ENCODE measurements at regions not wholly inside any gene's neighbourhood (a gene's known extent, or its start where the extent isn't known, plus 50 kb on each side); places are given as distances from the start of the nearest gene placed in this dataset.

- no peak overlapping the region for H3K27ac ChIP-seq (ENCODE audit: extremely low read depth, low read depth, low read length)
- 0% methylated on average over 1 of the region's 1 CpG for WGBS (ENCODE audit: insufficient coverage, low coverage, missing lambda C conversion rate)
- H4K20me1 ChIP-seq (replicated peaks; ENCODE audit: control insufficient read depth, insufficient read depth, low read length): no peaks in the 10 kb centered on the region
- no peak overlapping the region for H3K9ac ChIP-seq (ENCODE audit: insufficient read depth in 1 of 2, low read depth in 2 of 2, low read length in 2 of 2)
- POLR2A ChIA-PET: no interaction called here
- no peaks in the 10 kb centered on the region for H3K4me1 ChIP-seq (replicated peaks in 1 of 2; ENCODE audit: control insufficient read depth in 2 of 2, insufficient read depth in 2 of 2, low read length in 2 of 2)
- DNase-seq (ENCODE audit: extremely low read depth in 1 of 4, low spot score in 3 of 4) (no peak), FAIRE-seq (no peak), ATAC-seq (peak; percentile 32; the same call in 1 of the 3 replicates)
- CTCF ChIA-PET (ENCODE audit: low intra/inter-chr PET ratio): no interaction called here
- intact Hi-C loops (cut with micrococcal nuclease): no loop called here
- no peaks in the 10 kb centered on the region for H3K36me3 ChIP-seq (ENCODE audit: control insufficient read depth, insufficient read depth, low read length)
- H3K9me3 ChIP-seq (replicated peaks; ENCODE audit: control insufficient read depth, insufficient read depth, low read depth, low read length): no peaks in the 10 kb centered on the region; the same call in 1 of the 2 replicates
- BruUV-seq (replicated peaks): no TSS peak
- no peak overlapping the region for H2AFZ ChIP-seq (ENCODE audit: low read depth, low read length)
- in situ Hi-C loops (cut with MboI): no loop called here
- no peaks in the 10 kb centered on the region for H3K79me2 ChIP-seq (ENCODE audit: control insufficient read depth, insufficient read depth, low read length)
- H3K27me3 ChIP-seq (ENCODE audit: control insufficient read depth in 2 of 2, insufficient read depth in 2 of 2, low read length in 2 of 2): no peaks in the 10 kb centered on the region
- H3K4me2 ChIP-seq (ENCODE audit: insufficient read depth, low read length): no peak overlapping the region
- no peak overlapping the region for H3K4me3 ChIP-seq
- H3K9me1 ChIP-seq (ENCODE audit: control insufficient read depth, insufficient read depth, low read length): no peaks in the 10 kb centered on the region
- TF ChIP-seq CXXC5 (CRISPR knock-in tag; IDR thresholded peaks at IDR 0.05): no peak
- no peak for TF ChIP-seq CBFA2T3 (IDR thresholded peaks at IDR 0.05)
- no peak for TF ChIP-seq CGGBP1 (CRISPR knock-in tag; IDR thresholded peaks at IDR 0.05)
- TF ChIP-seq FOXM1 (IDR thresholded peaks at IDR 0.05; ENCODE audit: low read depth): no peak
- no peak for TF ChIP-seq FOXM1 (CRISPR knock-in tag; IDR thresholded peaks at IDR 0.05; ENCODE audit: low read depth)
- TF ChIP-seq ZNF655 (CRISPR knock-in tag; IDR thresholded peaks at IDR 0.05): peak; percentile 19; the same call in 1 of the 2 replicates
- TF ChIP-seq FOSL1 (tag; conservative IDR thresholded peaks at IDR 0.05): no peak
- no peak for TF ChIP-seq SPI1 (IDR thresholded peaks at IDR 0.05; ENCODE audit: borderline replicate concordance, low read depth, low read length)
- TF ChIP-seq SMC3 (conservative IDR thresholded peaks at IDR 0.05; ENCODE audit: insufficient read depth, low read depth, low read length): no peak
- TF ChIP-seq ZNF197 (CRISPR knock-in tag; IDR thresholded peaks at IDR 0.05; ENCODE audit: low read depth): no peak
- TF ChIP-seq ZNF224 (CRISPR knock-in tag; IDR thresholded peaks at IDR 0.05): no peak
- TF ChIP-seq FOXJ3 (CRISPR knock-in tag; IDR thresholded peaks at IDR 0.05): 0 out of 2 replicates have a peak, but pooled peaks have one; percentile 54
- TF ChIP-seq USF2 (CRISPR knock-in tag; IDR thresholded peaks at IDR 0.05): 0 out of 2 replicates have a peak, but pooled peaks have one; percentile 13
- no peak for TF ChIP-seq HBP1 (CRISPR knock-in tag; IDR thresholded peaks at IDR 0.05)
- TF ChIP-seq MLLT1 (IDR thresholded peaks at IDR 0.05): no peak
- no peak for TF ChIP-seq MAZ (CRISPR knock-in tag; conservative IDR thresholded peaks at IDR 0.05 in 1 of 2, IDR thresholded peaks at IDR 0.05 in 1 of 2)
- no peak for TF ChIP-seq ZFP91 (CRISPR knock-in tag; IDR thresholded peaks at IDR 0.05)
These were observed 984.8 kb upstream of the MIR17HG start for GRCh38 chr13:90362707-90363106.

Data from K562 (cell line).